ENCODE measurements at regions not wholly inside any gene's neighbourhood (a gene's known extent, or its start where the extent isn't known, plus 50 kb on each side); places are given as distances from the start of the nearest gene placed in this dataset.

- no peak for DNase-seq (ENCODE audit: low read depth in 1 of 2, low spot score in 1 of 2)
- Histone ChIP-seq H3K27ac (replicated peaks) (no peak overlapping the region), H3K4me3 (replicated peaks; ENCODE audit: insufficient read depth, low read length) (no peak overlapping the region), H3K27me3 (ENCODE audit: insufficient read depth, poor library complexity, severe bottlenecking) (no peaks in the 10 kb centered on the region)
- TF ChIP-seq, protein P1, sequence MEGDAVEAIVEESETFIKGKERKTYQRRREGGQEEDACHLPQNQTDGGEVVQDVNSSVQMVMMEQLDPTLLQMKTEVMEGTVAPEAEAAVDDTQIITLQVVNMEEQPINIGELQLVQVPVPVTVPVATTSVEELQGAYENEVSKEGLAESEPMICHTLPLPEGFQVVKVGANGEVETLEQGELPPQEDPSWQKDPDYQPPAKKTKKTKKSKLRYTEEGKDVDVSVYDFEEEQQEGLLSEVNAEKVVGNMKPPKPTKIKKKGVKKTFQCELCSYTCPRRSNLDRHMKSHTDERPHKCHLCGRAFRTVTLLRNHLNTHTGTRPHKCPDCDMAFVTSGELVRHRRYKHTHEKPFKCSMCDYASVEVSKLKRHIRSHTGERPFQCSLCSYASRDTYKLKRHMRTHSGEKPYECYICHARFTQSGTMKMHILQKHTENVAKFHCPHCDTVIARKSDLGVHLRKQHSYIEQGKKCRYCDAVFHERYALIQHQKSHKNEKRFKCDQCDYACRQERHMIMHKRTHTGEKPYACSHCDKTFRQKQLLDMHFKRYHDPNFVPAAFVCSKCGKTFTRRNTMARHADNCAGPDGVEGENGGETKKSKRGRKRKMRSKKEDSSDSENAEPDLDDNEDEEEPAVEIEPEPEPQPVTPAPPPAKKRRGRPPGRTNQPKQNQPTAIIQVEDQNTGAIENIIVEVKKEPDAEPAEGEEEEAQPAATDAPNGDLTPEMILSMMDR (IDR thresholded peaks at IDR 0.05; ENCODE audit: insufficient read depth, low read length): no peak
- TF ChIP-seq SPI1 (IDR thresholded peaks at IDR 0.05; ENCODE audit: borderline replicate concordance, low read depth): no peak
- no peak for TF ChIP-seq REST (IDR thresholded peaks at IDR 0.05; ENCODE audit: insufficient replicate concordance, low read depth)
- TF ChIP-seq GABPA (IDR thresholded peaks at IDR 0.05; ENCODE audit: low read depth): no peak
- TF ChIP-seq POLR2AphosphoS5 (IDR thresholded peaks at IDR 0.05; ENCODE audit: low read depth): no peak
Observed at GRCh38 chr2:13240789-13241487, 524.2 kb downstream of the TRIB2 start.

- no peaks in the 10 kb centered on the region for H3K27me3 ChIP-seq (ENCODE audit: insufficient read depth, poor library complexity, severe bottlenecking)
- H3K4me3 ChIP-seq (replicated peaks; ENCODE audit: insufficient read depth, low read length): no peak overlapping the region
- DNase-seq (ENCODE audit: low read depth in 1 of 2, low spot score in 1 of 2): no peak
- no peak overlapping the region for H3K27ac ChIP-seq (replicated peaks)
- TF ChIP-seq, protein P1 (IDR thresholded peaks at IDR 0.05; ENCODE audit: insufficient read depth, low read length): no peak
- TF ChIP-seq SPI1 (IDR thresholded peaks at IDR 0.05; ENCODE audit: borderline replicate concordance, low read depth) (no peak), REST (IDR thresholded peaks at IDR 0.05; ENCODE audit: insufficient replicate concordance, low read depth) (no peak), POLR2AphosphoS5 (IDR thresholded peaks at IDR 0.05; ENCODE audit: low read depth) (no peak), GABPA (IDR thresholded peaks at IDR 0.05; ENCODE audit: low read depth) (no peak)
Observed at GRCh38 chr2:13252615-13253014, 535.9 kb downstream of the TRIB2 start.

GRCh38 chr2:13255485-13255884 lies 538.7 kb downstream of the TRIB2 start:
- H3K4me3 ChIP-seq (replicated peaks; ENCODE audit: insufficient read depth, low read length): no peak overlapping the region
- no peak overlapping the region for H3K27ac ChIP-seq (replicated peaks)
- no peaks in the 10 kb centered on the region for H3K27me3 ChIP-seq (ENCODE audit: insufficient read depth, poor library complexity, severe bottlenecking)
- no peak for DNase-seq (ENCODE audit: low read depth in 1 of 2, low spot score in 1 of 2)
- TF ChIP-seq REST (IDR thresholded peaks at IDR 0.05; ENCODE audit: insufficient replicate concordance, low read depth) (no peak), SPI1 (IDR thresholded peaks at IDR 0.05; ENCODE audit: borderline replicate concordance, low read depth) (no peak), GABPA (IDR thresholded peaks at IDR 0.05; ENCODE audit: low read depth) (no peak), POLR2AphosphoS5 (IDR thresholded peaks at IDR 0.05; ENCODE audit: low read depth) (no peak)
- TF ChIP-seq, protein P1 (IDR thresholded peaks at IDR 0.05; ENCODE audit: insufficient read depth, low read length): no peak
